BLaER1 (cell line): ENCODE measurements at regions not wholly inside any gene's neighbourhood (a gene's known extent, or its start where the extent isn't known, plus 50 kb on each side); places are given as distances from the start of the nearest gene placed in this dataset.

Experiments used
- H3K27ac ChIP-seq: shearing (Covaris generic); formaldehyde crosslinking; 2 replicates; pipeline ENCODE4 v1.8.1; 2022
- H3K27me3 ChIP-seq: shearing (Covaris generic); formaldehyde crosslinking; 2 replicates; pipeline ENCODE4 v1.8.1; 2022
- H3K36me3 ChIP-seq: shearing (Covaris generic); formaldehyde crosslinking; 2 replicates; pipeline ENCODE4 v1.8.1; 2022
- H3K4me1 ChIP-seq: shearing (Covaris generic); formaldehyde crosslinking; 2 replicates; pipeline ENCODE4 v1.8.1; 2022
- H3K4me2 ChIP-seq: shearing (Covaris generic); formaldehyde crosslinking; 2 replicates; pipeline ENCODE4 v1.8.1; 2022
- H3K4me3 ChIP-seq: shearing (Covaris generic); formaldehyde crosslinking; 2 replicates; pipeline ENCODE4 v1.8.1; 2022
- H3K9ac ChIP-seq: shearing (Covaris generic); formaldehyde crosslinking; 2 replicates; pipeline ENCODE4 v1.8.1; 2022
- H3K9me3 ChIP-seq: shearing (Covaris generic); formaldehyde crosslinking; 2 replicates; pipeline ENCODE4 v1.8.1; 2022
- H4K20me1 ChIP-seq: shearing (Covaris generic); formaldehyde crosslinking; 2 replicates; pipeline ENCODE4 v1.8.1; 2022
- Cebpa-rat ChIP-seq: shearing (Covaris generic); IDR thresholded peaks from 2 replicates; pipeline ENCODE4 v1.8.1; 2022

DNA sequence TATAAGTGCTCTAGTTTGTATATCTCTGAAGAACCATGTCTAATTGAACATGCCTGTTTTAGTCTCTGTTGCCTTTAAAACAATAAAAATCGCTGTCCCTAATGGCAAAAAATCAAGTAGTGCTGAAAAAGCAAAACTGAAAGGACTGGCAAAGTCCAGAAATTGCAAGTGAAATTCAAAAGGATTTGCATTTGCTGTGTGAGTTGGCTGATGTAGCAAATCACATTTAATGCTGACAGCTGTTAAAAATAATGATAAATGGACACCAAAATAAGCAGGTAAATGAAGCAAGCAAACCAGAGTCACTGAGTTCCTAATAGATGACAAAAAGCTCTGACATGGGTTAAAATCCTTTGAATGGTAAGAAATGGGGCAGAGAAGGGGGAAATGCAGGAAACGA is 874.1 kb downstream of the GRM8 start:
- H3K9me3 ChIP-seq = no peaks in the 10 kb centered on the region
- no peaks in the 10 kb centered on the region for H3K36me3 ChIP-seq
- no peaks in the 10 kb centered on the region for H4K20me1 ChIP-seq
- no peaks in the 10 kb centered on the region for H3K4me1 ChIP-seq
- H3K27me3 ChIP-seq = no peaks in the 10 kb centered on the region
- TF ChIP-seq Cebpa-rat = no peak
- H3K9ac ChIP-seq = no peak overlapping the region
- no peak overlapping the region for H3K4me3 ChIP-seq
- no peak overlapping the region for H3K27ac ChIP-seq
- H3K4me2 ChIP-seq = no peak overlapping the region

- no peak overlapping the region for H3K4me2 ChIP-seq
- H3K4me1 ChIP-seq = no peaks in the 10 kb centered on the region
- TF ChIP-seq Cebpa-rat = no peak
- no peaks in the 10 kb centered on the region for H4K20me1 ChIP-seq
- no peaks in the 10 kb centered on the region for H3K36me3 ChIP-seq
- H3K27ac ChIP-seq = no peak overlapping the region
- no peak overlapping the region for H3K4me3 ChIP-seq
- H3K9ac ChIP-seq = no peak overlapping the region
- H3K9me3 ChIP-seq = no peaks in the 10 kb centered on the region
- no peaks in the 10 kb centered on the region for H3K27me3 ChIP-seq
These were observed 882.6 kb downstream of the GRM8 start for GRCh38 chr7:126370038-126370668.

- no peaks in the 10 kb centered on the region for H3K36me3 ChIP-seq
- H3K4me3 ChIP-seq = no peak overlapping the region
- H3K27me3 ChIP-seq = no peaks in the 10 kb centered on the region
- no peak overlapping the region for H3K9ac ChIP-seq
- no peaks in the 10 kb centered on the region for H3K9me3 ChIP-seq
- H3K4me2 ChIP-seq = no peak overlapping the region
- H3K27ac ChIP-seq = no peak overlapping the region
- H4K20me1 ChIP-seq = no peaks in the 10 kb centered on the region
- no peaks in the 10 kb centered on the region for H3K4me1 ChIP-seq
- TF ChIP-seq Cebpa-rat = no peak
These were observed 890.0 kb downstream of the GRM8 start for GRCh38 chr7:126362746-126363145.

DNA sequence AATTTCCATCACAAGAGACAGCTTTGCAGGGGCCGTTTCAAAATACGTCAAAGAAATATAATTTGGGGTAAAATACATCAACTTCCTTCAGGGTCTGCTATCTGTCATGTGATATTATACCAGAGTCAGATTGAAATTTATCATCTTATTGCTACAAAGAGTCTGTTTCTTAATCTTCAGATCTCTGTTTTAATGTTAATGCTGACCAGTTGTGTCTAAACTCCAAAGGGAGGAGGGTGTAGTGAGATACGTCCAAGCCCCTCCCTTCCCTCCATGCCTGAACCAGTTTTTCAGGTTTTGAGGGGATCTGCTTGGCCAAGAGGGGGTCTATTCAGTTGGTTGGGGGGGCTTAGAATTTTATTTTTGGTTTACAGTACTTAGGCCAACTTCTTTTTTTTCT is 891.6 kb downstream of the GRM8 start:
- no peak overlapping the region for H3K4me3 ChIP-seq
- H3K36me3 ChIP-seq = no peaks in the 10 kb centered on the region
- H4K20me1 ChIP-seq = no peaks in the 10 kb centered on the region
- no peaks in the 10 kb centered on the region for H3K4me1 ChIP-seq
- no peaks in the 10 kb centered on the region for H3K27me3 ChIP-seq
- no peak overlapping the region for H3K27ac ChIP-seq
- no peaks in the 10 kb centered on the region for H3K9me3 ChIP-seq
- H3K9ac ChIP-seq = no peak overlapping the region
- no peak for TF ChIP-seq Cebpa-rat
- no peak overlapping the region for H3K4me2 ChIP-seq

- no peak overlapping the region for H3K4me3 ChIP-seq
- no peak overlapping the region for H3K4me2 ChIP-seq
- H3K9ac ChIP-seq = no peak overlapping the region
- 0 out of 2 replicates have a peak, but pooled peaks cover 3% of the 10 kb centered on the region for H3K27me3 ChIP-seq
- H3K9me3 ChIP-seq = no peaks in the 10 kb centered on the region
- no peaks in the 10 kb centered on the region for H3K36me3 ChIP-seq
- no peak overlapping the region for H3K27ac ChIP-seq
- no peak for TF ChIP-seq Cebpa-rat
- no peaks in the 10 kb centered on the region for H4K20me1 ChIP-seq
- H3K4me1 ChIP-seq = no peaks in the 10 kb centered on the region
These were observed 912.9 kb downstream of the GRM8 start for GRCh38 chr7:126339813-126340212.

- Histone ChIP-seq H3K9ac (no peak overlapping the region), H3K4me1 (no peaks in the 10 kb centered on the region), H3K9me3 (no peaks in the 10 kb centered on the region), H3K36me3 (no peaks in the 10 kb centered on the region), H3K4me3 (no peak overlapping the region), H4K20me1 (no peaks in the 10 kb centered on the region), H3K4me2 (no peak overlapping the region), H3K27me3 (no peaks in the 10 kb centered on the region), H3K27ac (no peak overlapping the region)
- no peak for TF ChIP-seq Cebpa-rat
These were observed 947.1 kb downstream of the GRM8 start for GRCh38 chr7:126305671-126306070.

- no peaks in the 10 kb centered on the region for H3K4me1 ChIP-seq
- no peaks in the 10 kb centered on the region for H4K20me1 ChIP-seq
- H3K9ac ChIP-seq = no peak overlapping the region
- H3K4me3 ChIP-seq = no peak overlapping the region
- TF ChIP-seq Cebpa-rat = no peak
- H3K27me3 ChIP-seq = no peaks in the 10 kb centered on the region
- H3K36me3 ChIP-seq = no peaks in the 10 kb centered on the region
- no peak overlapping the region for H3K4me2 ChIP-seq
- no peaks in the 10 kb centered on the region for H3K9me3 ChIP-seq
- no peak overlapping the region for H3K27ac ChIP-seq
These were observed 948.8 kb downstream of the GRM8 start for GRCh38 chr7:126303926-126304325.

- Histone ChIP-seq H3K9me3 (no peaks in the 10 kb centered on the region), H3K4me1 (no peaks in the 10 kb centered on the region), H3K4me3 (no peak overlapping the region), H3K27ac (no peak overlapping the region), H3K4me2 (no peak overlapping the region), H4K20me1 (no peaks in the 10 kb centered on the region), H3K27me3 (no peaks in the 10 kb centered on the region), H3K36me3 (no peaks in the 10 kb centered on the region), H3K9ac (no peak overlapping the region)
- TF ChIP-seq Cebpa-rat = no peak
These were observed 950.1 kb downstream of the GRM8 start for GRCh38 chr7:126302639-126303038.

DNA sequence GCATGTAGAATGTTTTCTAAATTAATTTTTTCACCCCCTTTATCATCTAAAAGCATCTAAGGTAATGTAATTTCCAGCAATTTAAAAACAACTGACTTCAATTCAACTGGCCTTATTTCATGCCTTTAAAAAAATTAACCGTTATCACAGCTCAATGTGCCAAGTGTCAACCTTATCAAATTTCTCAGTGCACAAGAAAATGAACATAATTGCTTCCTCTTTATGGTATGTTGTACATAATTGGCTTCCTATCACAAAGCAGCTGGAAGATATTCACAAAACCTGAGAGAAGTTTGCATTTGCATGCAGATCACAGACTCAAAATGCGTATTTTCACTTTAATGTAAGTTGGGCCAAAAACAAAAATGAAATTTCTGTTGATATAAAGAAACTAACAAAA is 966.4 kb downstream of the GRM8 start:
- H3K27ac ChIP-seq = no peak overlapping the region
- TF ChIP-seq Cebpa-rat = no peak
- no peak overlapping the region for H3K4me2 ChIP-seq
- H3K9ac ChIP-seq = no peak overlapping the region
- no peaks in the 10 kb centered on the region for H3K9me3 ChIP-seq
- no peaks in the 10 kb centered on the region for H3K36me3 ChIP-seq
- no peaks in the 10 kb centered on the region for H4K20me1 ChIP-seq
- H3K4me3 ChIP-seq = no peak overlapping the region
- H3K27me3 ChIP-seq = no peaks in the 10 kb centered on the region
- H3K4me1 ChIP-seq = no peaks in the 10 kb centered on the region

DNA sequence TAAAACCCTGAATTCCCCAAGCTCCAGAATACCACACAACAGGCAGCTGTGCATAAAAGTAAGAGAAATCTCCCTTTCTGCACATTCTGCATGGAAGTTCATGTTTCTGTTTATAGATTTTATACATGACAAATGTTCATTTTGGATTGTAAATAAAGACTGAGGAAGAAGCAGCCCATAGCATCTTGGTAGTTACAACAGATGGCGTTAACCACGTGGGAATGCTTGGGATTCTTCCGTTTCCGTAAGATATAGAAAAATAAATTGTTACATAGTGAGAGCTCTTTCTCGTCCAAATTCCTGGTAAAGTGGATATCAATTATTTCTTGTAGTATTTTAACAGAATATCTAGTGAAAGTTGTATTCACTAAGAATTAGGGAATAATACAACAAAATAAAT is 1016.5 kb downstream of the GRM8 start:
- H3K4me2 ChIP-seq = no peak overlapping the region
- no peak for TF ChIP-seq Cebpa-rat

More for the DNA sequence above, 1016.5 kb downstream of the GRM8 start:
- Histone ChIP-seq H3K9me3 (no peaks in the 10 kb centered on the region), H3K27me3 (no peaks in the 10 kb centered on the region), H3K4me3 (no peak overlapping the region), H3K9ac (no peak overlapping the region), H4K20me1 (no peaks in the 10 kb centered on the region), H3K36me3 (no peaks in the 10 kb centered on the region), H3K27ac (no peak overlapping the region), H3K4me1 (no peaks in the 10 kb centered on the region)
